ENCODE measurements at regions not wholly inside any gene's neighbourhood (a gene's known extent, or its start where the extent isn't known, plus 50 kb on each side); places are given as distances from the start of the nearest gene placed in this dataset.

DNA sequence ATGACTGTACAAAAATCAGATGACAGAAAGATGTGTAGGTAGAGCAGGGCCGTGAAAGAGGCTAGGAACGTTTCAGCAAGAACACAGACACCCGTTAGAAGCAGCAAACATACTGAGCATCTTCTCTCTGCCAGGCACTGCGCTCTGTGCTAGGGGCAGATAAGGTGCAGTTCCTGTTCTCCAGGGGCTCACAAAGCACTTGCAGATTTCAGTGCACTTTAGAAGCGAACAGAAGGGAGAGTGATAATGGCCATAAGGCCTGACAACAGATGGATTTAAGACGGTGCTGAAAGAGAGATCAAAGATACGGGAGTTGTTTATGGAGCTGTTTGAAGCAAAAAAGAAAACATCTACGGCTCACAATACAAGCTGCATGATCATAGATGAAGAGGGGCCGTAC lies 200.3 kb upstream of the FOXD3 start:
- Histone ChIP-seq H3K4me3 (IDR thresholded peaks at IDR 0.05; ENCODE audit: insufficient read depth, low read depth, low read length) (no peak overlapping the region), H4K20me1 (ENCODE audit: insufficient read depth) (no peaks in the 10 kb centered on the region), H3K9ac (no peak overlapping the region), H3K27me3 (ENCODE audit: insufficient read depth, low read depth) (no peaks in the 10 kb centered on the region), H3K4me2 (no peak overlapping the region), H3K4me1 (ENCODE audit: low read depth, poor library complexity, severe bottlenecking) (peaks cover 31% of the 10 kb centered on the region), H2AFZ (ENCODE audit: low read depth) (no peak overlapping the region), H3K27ac (no peak overlapping the region), H3K79me2 (ENCODE audit: insufficient read depth, low read depth) (no peaks in the 10 kb centered on the region), H3K36me3 (ENCODE audit: insufficient read depth) (no peaks in the 10 kb centered on the region)
- TF ChIP-seq, protein P1, sequence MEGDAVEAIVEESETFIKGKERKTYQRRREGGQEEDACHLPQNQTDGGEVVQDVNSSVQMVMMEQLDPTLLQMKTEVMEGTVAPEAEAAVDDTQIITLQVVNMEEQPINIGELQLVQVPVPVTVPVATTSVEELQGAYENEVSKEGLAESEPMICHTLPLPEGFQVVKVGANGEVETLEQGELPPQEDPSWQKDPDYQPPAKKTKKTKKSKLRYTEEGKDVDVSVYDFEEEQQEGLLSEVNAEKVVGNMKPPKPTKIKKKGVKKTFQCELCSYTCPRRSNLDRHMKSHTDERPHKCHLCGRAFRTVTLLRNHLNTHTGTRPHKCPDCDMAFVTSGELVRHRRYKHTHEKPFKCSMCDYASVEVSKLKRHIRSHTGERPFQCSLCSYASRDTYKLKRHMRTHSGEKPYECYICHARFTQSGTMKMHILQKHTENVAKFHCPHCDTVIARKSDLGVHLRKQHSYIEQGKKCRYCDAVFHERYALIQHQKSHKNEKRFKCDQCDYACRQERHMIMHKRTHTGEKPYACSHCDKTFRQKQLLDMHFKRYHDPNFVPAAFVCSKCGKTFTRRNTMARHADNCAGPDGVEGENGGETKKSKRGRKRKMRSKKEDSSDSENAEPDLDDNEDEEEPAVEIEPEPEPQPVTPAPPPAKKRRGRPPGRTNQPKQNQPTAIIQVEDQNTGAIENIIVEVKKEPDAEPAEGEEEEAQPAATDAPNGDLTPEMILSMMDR (conservative IDR thresholded peaks at IDR 0.05; ENCODE audit: low read depth, low read length), result no peak

DNA sequence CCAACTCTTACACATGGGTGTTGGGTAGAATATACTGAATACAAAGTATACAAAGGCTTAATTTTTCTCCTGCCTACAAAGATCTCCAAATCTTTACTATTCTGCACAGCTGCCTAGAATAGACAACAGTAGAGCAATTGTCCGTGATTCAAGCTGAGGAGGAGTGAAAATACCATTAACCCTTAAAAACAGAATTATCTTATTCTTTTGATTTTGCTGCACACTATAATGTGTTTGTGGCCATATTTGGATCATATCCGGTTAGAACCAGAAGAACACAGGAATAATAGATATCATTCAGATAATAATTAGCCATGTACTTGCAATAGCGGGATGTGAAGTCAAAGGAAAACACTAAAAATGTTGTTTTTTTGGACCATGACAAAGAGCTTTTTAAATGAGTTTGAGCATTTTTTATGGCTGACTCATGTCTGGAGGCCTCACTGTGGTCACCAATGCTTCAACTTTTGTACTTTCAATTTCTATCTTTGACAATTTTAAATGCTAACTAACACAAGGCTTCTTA lies 197.6 kb upstream of the FOXD3 start:
- no peak overlapping the region for H3K4me3 ChIP-seq (IDR thresholded peaks at IDR 0.05; ENCODE audit: insufficient read depth, low read depth, low read length)
- H4K20me1 ChIP-seq (ENCODE audit: insufficient read depth), result no peaks in the 10 kb centered on the region
- peak overlapping the region; percentile 74 for H3K4me2 ChIP-seq
- no peaks in the 10 kb centered on the region for H3K27me3 ChIP-seq (ENCODE audit: insufficient read depth, low read depth)
- H3K9ac ChIP-seq, result peak overlapping the region; percentile 23; the same call in 1 of the 2 replicates
- no peaks in the 10 kb centered on the region for H3K79me2 ChIP-seq (ENCODE audit: insufficient read depth, low read depth)
- H3K4me1 ChIP-seq (ENCODE audit: low read depth, poor library complexity, severe bottlenecking), result peaks cover 41% of the 10 kb centered on the region
- no peaks in the 10 kb centered on the region for H3K36me3 ChIP-seq (ENCODE audit: insufficient read depth)
- H3K27ac ChIP-seq, result peak overlapping the region; percentile 47
- peak overlapping the region; percentile 64 for H2AFZ ChIP-seq (ENCODE audit: low read depth)
- TF ChIP-seq, protein P1 (conservative IDR thresholded peaks at IDR 0.05; ENCODE audit: low read depth, low read length), result no peak

DNA sequence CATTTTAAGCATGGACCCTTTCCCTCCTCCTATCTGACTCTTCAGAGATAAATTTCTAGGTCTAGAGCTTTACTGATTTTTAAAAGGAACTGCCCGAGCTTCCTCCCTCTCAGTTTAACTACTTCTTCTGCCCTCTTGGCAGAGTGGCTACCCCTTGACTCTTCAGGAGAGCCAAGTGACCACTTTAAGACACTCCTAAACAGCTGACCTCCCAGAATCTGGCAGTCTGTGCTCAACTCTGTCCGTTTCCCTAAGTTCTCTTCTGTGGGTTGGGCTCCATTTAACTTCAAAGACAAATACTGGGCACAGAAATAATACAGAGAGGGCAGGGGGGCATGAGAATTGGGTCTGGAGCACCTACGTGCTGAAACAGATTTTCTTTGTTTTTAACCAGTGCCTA lies 196.3 kb upstream of the FOXD3 start:
- H3K79me2 ChIP-seq (ENCODE audit: insufficient read depth, low read depth), result no peaks in the 10 kb centered on the region
- H3K36me3 ChIP-seq (ENCODE audit: insufficient read depth), result no peaks in the 10 kb centered on the region
- no peak overlapping the region for H3K4me2 ChIP-seq
- H2AFZ ChIP-seq (ENCODE audit: low read depth), result no peak overlapping the region
- no peak overlapping the region for H3K4me3 ChIP-seq (IDR thresholded peaks at IDR 0.05; ENCODE audit: insufficient read depth, low read depth, low read length)
- H3K27ac ChIP-seq, result no peak overlapping the region
- TF ChIP-seq, protein P1 (conservative IDR thresholded peaks at IDR 0.05; ENCODE audit: low read depth, low read length), result no peak
- peaks cover 41% of the 10 kb centered on the region for H3K4me1 ChIP-seq (ENCODE audit: low read depth, poor library complexity, severe bottlenecking)
- no peaks in the 10 kb centered on the region for H3K27me3 ChIP-seq (ENCODE audit: insufficient read depth, low read depth)
- H3K9ac ChIP-seq, result no peak overlapping the region
- no peaks in the 10 kb centered on the region for H4K20me1 ChIP-seq (ENCODE audit: insufficient read depth)

DNA sequence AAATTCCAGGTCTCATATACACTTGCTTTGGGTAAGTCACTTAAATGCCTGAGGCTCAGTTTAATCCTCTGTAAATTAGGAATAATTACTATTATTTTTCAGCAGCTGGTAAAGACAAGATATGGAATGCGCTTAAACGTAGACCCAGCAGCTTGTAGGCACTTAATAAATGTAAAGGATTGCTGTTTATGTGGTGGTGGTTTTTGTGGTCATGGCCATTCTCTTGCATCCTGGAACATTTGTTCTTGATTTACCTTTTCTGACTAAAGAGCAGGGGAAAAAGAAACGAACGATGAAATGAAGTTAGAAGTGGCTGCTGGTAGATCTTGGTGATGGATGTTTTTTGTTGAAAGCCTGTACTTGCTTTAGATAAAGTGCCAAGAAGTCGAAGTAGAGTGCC lies 195.0 kb upstream of the FOXD3 start:
- Histone ChIP-seq H3K36me3 (ENCODE audit: insufficient read depth) (no peaks in the 10 kb centered on the region), H2AFZ (ENCODE audit: low read depth) (0 out of 2 replicates have a peak overlapping the region, but pooled peaks have one; percentile 21), H3K9ac (no peak overlapping the region), H3K79me2 (ENCODE audit: insufficient read depth, low read depth) (no peaks in the 10 kb centered on the region), H3K27ac (no peak overlapping the region), H3K4me2 (peak overlapping the region; percentile 6; the same call in 1 of the 2 replicates), H4K20me1 (ENCODE audit: insufficient read depth) (no peaks in the 10 kb centered on the region), H3K27me3 (ENCODE audit: insufficient read depth, low read depth) (no peaks in the 10 kb centered on the region), H3K4me3 (IDR thresholded peaks at IDR 0.05; ENCODE audit: insufficient read depth, low read depth, low read length) (no peak overlapping the region), H3K4me1 (ENCODE audit: low read depth, poor library complexity, severe bottlenecking) (peaks cover 41% of the 10 kb centered on the region)
- TF ChIP-seq, protein P1 (conservative IDR thresholded peaks at IDR 0.05; ENCODE audit: low read depth, low read length), result no peak

Measured in KMS-11 (cell line).